SK-MEL-5 (cell line): ENCODE measurements at regions not wholly inside any gene's neighbourhood (a gene's known extent, or its start where the extent isn't known, plus 50 kb on each side); places are given as distances from the start of the nearest gene placed in this dataset.
A peak's percentile ranks its signal among the peaks of the same experiment; 100 is the strongest.

Experiments used
- DNase-seq: peaks from one replicate; pipeline ENCODE4 v3.0.0-alpha.2; 2016; ENCODE audit warnings: low read depth, low spot score
- in situ Hi-C: cut with HindIII; loops from 2 replicates; pipeline ENCODE4 v1.10.0; 2016; ENCODE audit warnings: low sequenced_read_pairs, high pct_unique_total_duplicates, low pct_unique_long_range_greater_than_20kb

GRCh38 chr1:79667848-79668696 lies 661.5 kb upstream of the ADGRL4 start:
- in situ Hi-C loops: no loop called here

GRCh38 chr1:79667166-79667565 lies 660.6 kb upstream of the ADGRL4 start:
- in situ Hi-C loops: no loop called here
- no peak for DNase-seq

More at GRCh38 chr1:79667848-79668696, 661.5 kb upstream of the ADGRL4 start:
- DNase-seq: no peak

GRCh38 chr1:79663916-79664315 lies 657.4 kb upstream of the ADGRL4 start:
- no peak for DNase-seq
- in situ Hi-C loops: no loop called here

GRCh38 chr1:79662596-79662995 lies 656.1 kb upstream of the ADGRL4 start:
- in situ Hi-C loops: no loop called here
- no peak for DNase-seq

- in situ Hi-C loops: no loop called here
Measured at GRCh38 chr1:79660129-79660528, 653.6 kb upstream of the ADGRL4 start.

GRCh38 chr1:79657951-79658658 lies 651.6 kb upstream of the ADGRL4 start:
- no peak for DNase-seq
- in situ Hi-C loops: no loop called here

More at GRCh38 chr1:79660129-79660528, 653.6 kb upstream of the ADGRL4 start:
- no peak for DNase-seq

- no peak for DNase-seq
- in situ Hi-C loops: no loop called here
Measured at GRCh38 chr1:79655876-79656275, 649.3 kb upstream of the ADGRL4 start.

- in situ Hi-C loops: no loop called here
- DNase-seq: no peak
Measured at GRCh38 chr1:79652426-79652825, 645.9 kb upstream of the ADGRL4 start.

GRCh38 chr1:79648126-79648525 lies 641.6 kb upstream of the ADGRL4 start:
- in situ Hi-C loops: no loop called here
- no peak for DNase-seq

- in situ Hi-C loops: no loop called here
Measured at GRCh38 chr1:79646880-79647279, 640.4 kb upstream of the ADGRL4 start.

GRCh38 chr1:79638382-79638781 lies 631.9 kb upstream of the ADGRL4 start:
- DNase-seq: no peak
- in situ Hi-C loops: no loop called here

More at GRCh38 chr1:79646880-79647279, 640.4 kb upstream of the ADGRL4 start:
- DNase-seq: no peak

- DNase-seq: no peak
- in situ Hi-C loops: no loop called here
Measured at GRCh38 chr1:79633456-79633855, 626.9 kb upstream of the ADGRL4 start.

GRCh38 chr1:79629414-79629813 lies 622.9 kb upstream of the ADGRL4 start:
- no peak for DNase-seq
- in situ Hi-C loops: no loop called here

- in situ Hi-C loops: no loop called here
- peak; percentile 7 for DNase-seq
Measured at GRCh38 chr1:79617777-79618176, 611.2 kb upstream of the ADGRL4 start.

- in situ Hi-C loops: no loop called here
- DNase-seq: no peak
Measured at GRCh38 chr1:79614762-79615161, 608.2 kb upstream of the ADGRL4 start.

GRCh38 chr1:79614106-79614505 lies 607.6 kb upstream of the ADGRL4 start:
- in situ Hi-C loops: no loop called here
- no peak for DNase-seq

GRCh38 chr1:79613046-79613445 lies 606.5 kb upstream of the ADGRL4 start:
- in situ Hi-C loops: no loop called here

GRCh38 chr1:79604490-79605198 lies 598.1 kb upstream of the ADGRL4 start:
- in situ Hi-C loops: no loop called here
- DNase-seq: no peak

More at GRCh38 chr1:79613046-79613445, 606.5 kb upstream of the ADGRL4 start:
- DNase-seq: no peak
